HS-27A (cell line): ENCODE measurements at regions not wholly inside any gene's neighbourhood (a gene's known extent, or its start where the extent isn't known, plus 50 kb on each side); places are given as distances from the start of the nearest gene placed in this dataset.

ENCODE experiments used
- DNase-seq: peaks from one replicate; pipeline ENCODE4 v3.0.0-alpha.2; 2012; ENCODE audit warnings: low read depth, missing footprints

DNA sequence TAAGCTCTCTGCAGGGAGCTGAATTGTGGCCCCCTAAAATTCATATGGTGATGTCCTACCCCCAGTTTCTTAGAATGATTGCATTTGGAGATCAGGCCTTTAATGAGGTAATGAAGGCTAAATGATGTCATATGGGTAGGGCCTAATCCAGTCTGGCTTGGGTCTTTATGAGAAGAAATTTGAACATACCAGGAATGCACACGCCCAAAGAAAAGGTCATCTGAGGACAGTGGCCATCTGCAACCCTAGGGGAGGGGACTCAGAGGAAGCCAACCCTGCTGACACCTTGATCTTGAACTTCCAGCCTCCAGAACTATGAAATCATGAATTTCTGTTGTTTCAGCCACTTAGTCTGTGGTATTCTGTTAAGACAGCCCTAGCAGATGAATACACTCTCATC is 426.7 kb downstream of the EPHA4 start:
- DNase-seq: no peak

DNA sequence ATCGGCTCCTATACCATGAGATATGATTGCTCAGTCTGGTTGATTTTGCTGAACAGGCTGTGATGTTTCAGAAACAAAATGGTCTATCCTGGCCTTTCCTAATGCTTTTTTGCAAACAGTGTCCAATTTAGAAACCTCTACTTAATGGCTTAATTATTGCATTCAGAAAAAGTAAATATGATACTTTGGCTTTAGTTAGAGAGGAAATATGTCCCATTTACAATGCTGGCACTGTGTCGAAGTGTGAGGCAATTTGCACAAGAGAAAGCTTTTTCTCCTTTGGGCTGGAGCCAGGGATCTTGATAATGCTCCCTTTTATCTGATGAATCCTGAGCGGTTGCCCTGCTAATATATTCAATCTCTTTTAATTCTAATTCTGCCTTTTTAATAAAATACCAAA is 418.9 kb downstream of the EPHA4 start:
- no peak for DNase-seq

DNA sequence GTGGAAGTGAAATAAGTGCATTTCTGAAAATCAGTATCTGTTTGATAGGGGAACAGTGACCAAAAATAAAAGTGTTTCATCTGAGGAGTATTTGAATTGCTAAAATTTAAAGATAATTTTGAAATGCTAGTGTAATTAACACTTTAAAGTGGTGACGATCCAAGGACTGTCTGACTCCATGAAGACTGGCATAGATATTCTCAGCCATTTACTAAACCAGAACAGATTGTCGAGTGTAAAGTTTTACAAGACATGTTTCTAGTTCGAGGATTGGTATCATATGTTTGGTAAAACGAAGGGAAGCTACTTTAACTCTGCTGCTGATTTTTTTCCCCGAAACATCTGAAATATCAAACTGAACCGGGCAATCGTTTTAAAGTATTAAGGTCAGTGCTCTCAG is 417.9 kb downstream of the EPHA4 start:
- DNase-seq: no peak

DNA sequence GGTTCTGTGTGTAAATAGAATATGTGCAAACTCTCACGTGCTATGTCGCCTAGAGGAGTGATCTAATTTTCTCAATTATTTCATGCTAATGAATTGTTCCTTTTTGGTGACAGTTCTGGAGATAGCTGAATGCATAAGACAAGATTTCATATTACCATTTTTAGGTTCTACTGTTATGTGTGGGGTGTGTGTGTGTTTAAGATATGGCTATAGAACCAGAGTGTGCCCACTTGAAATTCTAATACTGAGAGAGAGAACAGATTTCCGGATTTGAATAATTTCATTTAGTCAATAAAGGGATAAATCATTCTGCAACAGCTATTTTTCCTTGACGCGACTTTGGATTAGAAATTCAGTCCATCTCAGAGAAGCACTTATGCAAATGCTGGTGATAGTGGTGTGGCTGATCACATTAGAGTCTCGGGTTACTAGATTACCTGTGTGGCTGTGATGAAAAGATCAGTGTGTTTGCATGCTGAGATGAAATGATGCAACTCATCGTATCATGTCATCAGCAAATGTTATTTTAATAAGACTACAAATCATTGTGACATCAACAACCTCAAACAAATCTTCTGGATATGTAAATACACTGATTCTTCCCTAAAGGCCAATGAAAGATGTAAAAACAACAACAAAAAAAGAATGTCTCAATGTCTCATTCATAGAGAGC is 415.9 kb downstream of the EPHA4 start:
- DNase-seq: no peak

DNA sequence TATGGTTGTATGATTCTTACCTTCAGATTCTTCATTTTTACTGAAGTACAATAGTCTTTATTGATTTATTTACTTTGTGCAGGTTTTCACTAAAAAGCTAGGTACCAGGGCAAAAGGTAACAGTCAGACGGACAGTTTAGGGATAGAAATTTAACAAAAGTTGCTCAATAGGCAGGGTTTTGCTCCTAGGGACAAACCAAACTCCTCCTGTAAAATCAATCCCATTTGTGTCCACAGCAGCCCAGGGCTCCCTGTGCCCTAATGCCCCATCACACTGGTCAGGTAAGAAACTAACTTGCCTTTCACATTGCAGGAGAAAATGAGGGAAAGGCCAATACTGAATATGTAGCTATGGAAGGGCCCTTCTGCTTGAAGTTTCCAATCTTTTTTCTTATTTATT is 410.9 kb downstream of the EPHA4 start:
- no peak for DNase-seq

DNA sequence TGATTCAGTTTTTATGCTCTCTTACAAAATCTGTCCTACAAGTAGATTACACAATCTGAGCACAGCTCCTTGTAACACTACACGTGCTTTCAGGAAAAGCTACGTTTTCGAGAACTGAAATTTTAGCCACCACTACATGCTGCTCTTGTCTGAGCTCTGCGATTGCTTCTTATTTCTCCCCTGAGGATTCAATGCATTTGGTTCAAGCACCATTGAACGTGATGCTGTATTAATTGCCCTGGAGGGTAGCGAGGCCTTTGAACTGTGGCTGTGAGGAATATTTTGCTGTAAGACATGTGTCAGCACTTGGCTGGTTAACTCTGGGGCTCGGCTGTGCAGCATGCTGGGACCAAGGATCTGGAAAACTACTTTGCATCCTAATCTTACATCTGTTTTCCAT is 405.8 kb downstream of the EPHA4 start:
- no peak for DNase-seq

DNA sequence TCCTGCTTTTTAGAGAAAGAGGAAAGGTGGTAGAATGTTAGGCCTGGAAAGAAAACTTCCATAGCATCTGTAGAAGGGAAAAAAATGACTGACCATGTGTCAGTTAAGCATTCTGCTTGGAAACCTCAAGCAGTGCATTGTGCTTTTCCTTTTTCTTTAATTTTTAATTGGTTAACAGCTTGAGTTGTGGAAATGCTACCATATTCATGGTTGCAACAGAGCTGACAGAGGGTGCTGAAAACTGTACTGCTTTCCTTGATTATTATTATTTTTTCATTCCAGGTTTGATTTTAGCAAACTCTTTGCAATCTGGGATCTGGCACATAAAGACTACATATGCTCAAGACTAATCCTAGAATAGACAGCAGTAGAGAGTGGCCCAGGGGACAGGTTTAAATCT is 404.5 kb downstream of the EPHA4 start:
- no peak for DNase-seq

DNA sequence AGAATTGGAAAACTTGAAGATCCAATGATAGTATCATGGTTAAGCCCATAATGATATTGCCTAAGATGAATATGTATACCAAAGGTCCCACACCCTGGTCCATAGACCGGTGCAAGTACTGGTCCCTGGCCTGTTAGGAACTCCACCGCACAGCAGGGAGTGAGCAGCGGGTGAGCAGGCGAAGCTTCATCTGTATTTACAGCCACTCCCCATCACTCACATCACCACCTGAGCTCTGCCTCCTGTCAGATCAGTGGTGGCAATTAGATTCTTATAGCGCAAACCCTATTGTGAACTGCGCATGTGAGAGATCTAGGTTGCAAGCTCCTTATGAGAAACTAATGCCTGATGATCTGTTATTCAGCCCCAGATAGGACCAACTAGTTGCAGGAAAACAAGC is 402.4 kb downstream of the EPHA4 start:
- no peak for DNase-seq

DNA sequence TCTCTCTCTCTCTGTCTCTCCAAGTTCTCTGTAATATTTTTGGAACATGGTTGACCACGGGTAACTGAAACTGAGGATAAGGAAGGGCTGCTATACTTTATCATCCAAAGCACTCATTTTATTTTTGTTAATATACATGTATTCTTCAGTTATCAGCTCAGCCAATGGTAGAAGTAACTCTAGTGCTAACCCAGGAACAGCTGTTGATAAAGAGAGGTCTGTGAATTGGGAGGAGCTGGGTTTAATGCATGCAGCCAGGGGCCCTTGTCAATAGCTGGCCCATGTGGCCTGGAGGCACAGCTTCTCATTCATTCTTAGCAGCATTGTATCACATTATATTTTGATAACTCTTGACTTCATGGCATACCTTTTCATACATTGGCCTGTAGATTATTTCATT is 401.6 kb downstream of the EPHA4 start:
- no peak for DNase-seq

DNA sequence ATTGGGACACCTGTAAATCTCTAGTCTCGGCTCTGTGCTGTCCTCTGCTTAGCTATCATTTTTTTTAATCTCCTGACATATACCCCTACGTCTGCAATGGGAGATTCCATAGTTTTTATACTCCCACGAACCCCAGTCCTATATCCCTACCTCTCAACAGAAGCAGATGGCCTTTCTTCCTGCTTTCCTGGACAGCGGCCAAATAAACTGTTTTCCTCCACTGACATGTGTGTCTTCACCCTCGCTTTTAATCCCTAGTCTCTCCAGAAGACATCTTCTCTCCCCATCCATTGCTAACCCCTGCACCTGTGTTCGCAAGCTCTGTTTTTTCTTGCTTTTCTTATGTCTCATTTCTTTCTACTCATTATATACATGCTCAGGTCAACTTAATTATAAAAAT is 395.4 kb downstream of the EPHA4 start:
- no peak for DNase-seq

DNA sequence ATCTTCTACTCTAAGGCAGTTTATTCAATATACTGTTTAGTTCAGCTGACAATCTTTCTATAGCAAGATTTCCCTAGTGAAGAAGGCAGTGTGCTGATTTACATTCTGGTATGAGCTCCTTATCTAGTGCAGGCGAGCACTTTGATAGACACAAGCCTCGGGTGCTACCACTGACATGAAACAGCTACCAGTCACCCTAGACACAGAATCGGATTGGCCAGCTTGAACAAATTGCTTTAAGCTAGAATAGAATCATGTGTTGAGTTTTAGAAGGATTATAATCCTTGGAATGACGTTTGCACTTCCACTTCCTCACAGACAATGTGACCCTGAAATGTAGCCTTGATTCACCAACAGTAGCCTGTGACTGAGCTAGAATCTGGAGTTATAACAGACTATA is 394.0 kb downstream of the EPHA4 start:
- DNase-seq: no peak

DNA sequence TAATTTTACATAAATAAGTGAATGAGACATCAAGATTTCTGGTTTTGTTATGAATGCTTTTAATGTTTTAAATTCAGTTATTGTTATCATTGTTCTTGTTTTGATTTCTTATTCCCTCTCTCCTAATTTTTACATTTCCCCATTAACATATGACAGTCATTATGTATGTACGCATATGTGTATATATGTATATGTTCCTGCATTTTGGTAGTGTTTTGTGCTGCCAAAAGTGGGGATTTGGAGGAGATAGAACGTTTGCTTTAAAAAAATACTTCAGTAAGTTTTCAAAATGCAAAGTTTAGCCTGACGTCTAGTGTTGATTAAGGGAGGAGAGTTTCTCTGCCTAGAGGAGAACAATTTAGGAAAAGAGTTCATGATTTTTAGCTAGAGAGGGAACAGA is 385.2 kb downstream of the EPHA4 start:
- DNase-seq: no peak

DNA sequence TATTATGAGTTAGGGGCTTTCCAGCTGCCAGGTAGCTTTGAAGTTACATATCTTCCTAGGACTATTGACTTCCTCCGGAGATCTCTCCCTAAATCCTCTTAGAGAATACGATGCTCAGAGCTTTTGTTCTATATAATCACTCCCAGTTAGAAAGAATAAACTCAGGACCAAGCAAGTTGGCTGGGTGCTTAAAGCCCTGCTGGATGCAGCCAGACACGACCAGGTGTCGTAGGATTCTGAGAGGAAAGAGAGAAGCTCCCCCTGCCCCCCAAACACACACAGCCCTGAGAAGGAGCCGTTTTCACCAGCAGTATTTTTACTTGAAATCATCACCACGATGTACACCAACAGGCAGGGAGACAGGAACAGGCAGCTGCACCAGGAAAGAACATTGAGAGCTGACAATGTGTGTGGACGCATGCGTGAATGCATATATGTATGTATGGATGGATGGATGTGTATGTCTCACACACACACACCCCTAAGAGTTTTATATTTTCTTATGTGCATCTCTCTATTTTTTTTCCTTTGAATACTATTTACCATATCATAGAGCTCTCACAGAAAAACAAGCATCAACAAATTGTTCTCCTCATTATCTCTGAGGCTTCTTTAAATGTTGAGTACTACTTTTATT is 382.6 kb downstream of the EPHA4 start:
- no peak for DNase-seq

DNA sequence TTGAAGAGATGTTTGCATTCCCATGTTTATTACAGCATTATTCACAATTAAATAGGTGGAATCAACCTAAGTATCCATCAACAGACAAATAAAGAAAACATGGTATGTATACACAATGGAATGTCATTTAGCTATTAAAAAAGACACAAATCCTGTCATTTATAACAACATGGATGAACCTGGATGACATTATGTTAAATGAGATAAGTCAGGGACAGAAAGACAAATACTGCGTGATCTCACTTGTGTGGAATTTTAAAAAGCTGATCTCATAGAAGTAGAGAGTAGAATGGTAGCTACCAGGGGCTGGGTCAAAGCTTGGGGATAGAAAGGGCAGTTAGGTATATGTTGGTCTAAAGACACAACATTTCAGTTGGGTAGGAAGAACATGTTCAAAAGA is 376.3 kb downstream of the EPHA4 start:
- no peak for DNase-seq

DNA sequence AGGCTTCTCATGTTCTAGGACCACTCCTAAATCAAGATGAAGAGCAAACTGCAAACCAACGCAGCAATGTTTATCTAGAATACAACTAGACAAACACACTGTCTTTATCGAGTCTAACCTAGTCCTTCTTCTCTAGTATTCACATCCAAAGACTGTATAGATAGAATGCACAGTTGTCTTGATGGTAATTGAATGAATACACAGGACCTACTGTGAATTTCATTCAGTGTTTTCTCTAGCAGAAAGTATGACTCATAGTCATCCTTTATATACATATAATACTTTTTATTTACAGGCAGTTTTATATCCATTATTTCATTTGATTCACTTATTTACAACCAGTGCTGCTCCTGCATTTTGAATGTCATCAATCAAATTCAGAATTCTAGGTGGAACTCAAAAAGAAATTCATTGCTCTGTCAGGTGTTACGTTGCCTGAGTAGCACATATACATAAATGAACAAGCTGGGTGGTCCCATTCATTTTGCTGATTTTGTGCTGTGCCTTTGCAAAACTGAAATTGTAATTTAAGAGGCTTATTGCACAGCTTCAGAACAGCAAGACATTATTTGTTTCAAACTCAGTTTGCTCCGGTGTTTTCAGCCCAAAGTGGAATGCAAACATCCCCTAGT is 374.8 kb downstream of the EPHA4 start:
- no peak for DNase-seq

DNA sequence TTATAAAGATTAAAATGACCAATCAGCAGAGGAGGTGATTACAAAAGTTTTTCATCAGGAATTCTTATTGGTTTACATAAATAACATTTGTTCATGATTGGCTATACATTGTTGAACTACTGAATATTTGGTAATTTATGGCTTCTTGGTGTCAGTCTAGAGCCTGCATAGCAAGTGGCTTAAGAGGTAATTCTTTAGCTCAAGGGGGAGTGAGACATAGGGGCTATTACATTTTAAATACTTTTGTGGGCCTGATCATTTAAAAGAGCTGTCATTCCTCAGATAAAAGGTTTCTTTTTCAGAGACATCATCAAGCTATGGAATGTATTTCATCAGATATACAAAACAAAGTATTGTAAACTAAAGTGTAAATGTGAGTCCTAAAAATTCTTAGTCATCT is 373.8 kb downstream of the EPHA4 start:
- no peak for DNase-seq

DNA sequence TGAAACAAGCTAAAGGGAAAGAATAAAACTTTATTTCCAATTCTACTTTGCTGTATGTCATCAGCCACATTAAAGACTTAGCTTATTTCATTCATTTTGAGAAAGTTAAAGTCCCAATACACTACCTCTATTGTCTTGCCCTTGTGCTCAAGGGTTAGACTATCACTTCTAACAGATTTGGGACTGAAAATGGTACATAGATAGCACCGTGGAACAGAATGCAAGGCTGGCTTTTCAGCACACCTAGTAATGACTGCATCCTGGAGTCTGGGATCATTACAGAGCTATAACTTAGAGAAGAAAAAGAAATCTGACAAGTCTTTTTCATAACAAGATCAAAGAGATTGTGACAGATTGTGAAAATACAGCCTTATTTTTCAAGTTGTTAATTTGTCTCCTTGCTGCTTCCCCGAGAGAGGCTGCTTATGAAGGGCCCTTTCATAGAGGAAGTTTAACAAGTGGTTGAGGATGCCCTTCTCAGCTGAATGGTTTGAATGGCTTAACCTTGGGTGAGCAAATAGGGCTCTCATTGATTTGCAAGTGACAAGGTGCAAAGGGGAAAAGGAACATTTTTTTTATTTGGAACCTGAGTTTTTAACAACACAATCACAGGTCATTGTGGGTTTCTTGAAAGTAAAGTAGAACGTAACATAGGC is 371.8 kb downstream of the EPHA4 start:
- no peak for DNase-seq

DNA sequence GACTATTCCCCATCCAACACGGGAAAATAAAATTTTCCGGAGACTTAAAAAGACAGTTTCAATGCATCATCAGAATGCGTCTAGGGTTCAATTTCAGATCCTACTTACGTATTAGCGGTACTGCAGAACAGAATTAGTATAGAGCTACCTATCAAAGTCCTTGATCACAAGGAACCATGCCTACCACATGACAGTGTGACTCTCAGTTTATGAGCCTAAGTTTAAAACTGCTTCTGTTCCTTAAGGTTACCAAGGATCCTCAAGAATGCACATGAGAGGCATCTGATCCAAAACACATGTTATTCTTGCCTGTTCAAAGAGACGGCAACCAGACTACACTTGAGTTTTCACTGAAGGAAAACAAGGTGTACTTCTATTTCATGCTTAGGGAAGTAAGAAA is 369.7 kb downstream of the EPHA4 start:
- no peak for DNase-seq

DNA sequence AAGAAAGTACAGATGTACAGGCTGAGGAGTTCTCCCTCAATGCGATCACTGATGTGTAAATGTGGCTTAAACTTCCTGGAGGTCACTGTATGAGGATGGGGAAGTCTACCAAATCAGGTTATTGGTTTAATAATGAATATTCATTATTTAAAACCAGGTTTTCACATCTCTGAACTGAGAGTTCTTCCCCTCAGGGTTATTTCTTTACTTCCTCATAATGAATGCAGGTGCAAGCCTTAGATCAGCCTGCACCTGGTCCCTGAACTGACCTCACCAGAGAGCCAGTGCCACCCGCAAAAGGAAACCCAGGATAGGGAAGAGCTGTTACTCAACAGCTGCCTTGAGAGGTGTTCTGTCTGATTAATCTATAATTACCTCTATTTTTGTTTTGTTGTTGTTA is 369.0 kb downstream of the EPHA4 start:
- no peak for DNase-seq

DNA sequence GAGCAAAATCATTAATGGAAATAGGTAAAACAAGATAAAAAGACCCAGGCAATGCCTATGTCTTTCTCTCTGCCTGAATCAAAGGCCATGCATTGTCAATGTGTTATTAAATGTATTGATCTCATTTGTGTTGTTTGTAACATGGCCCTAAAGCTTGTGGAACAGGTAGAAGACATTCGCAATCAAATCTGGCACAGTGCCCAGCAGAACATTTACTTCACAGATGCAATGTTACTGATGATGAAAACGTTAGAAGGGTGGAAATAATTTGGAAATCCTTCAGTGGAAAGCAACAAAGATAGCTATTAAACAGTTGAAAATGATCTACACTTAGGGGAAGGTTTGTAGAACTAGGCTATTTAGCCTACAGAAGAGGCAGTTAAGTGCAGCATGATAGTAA is 368.2 kb downstream of the EPHA4 start:
- no peak for DNase-seq

DNA sequence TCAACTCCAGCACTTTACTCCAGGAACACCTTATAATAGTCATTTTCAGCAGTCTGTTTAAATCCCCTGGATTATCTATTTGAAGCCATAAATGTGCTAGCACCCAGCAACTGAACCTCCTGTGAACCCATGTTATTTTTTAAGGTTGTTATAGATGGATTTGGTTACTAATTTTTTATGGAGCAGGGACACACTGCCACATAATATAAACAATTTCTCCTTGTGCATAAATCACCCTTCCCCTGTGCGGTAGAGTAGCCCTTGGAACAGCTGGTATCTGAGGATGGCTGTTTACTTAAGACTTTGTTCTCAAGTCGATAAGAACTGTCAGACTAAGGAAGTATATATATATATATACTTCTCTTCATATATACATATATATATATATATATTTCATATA is 367.4 kb downstream of the EPHA4 start:
- DNase-seq: no peak

DNA sequence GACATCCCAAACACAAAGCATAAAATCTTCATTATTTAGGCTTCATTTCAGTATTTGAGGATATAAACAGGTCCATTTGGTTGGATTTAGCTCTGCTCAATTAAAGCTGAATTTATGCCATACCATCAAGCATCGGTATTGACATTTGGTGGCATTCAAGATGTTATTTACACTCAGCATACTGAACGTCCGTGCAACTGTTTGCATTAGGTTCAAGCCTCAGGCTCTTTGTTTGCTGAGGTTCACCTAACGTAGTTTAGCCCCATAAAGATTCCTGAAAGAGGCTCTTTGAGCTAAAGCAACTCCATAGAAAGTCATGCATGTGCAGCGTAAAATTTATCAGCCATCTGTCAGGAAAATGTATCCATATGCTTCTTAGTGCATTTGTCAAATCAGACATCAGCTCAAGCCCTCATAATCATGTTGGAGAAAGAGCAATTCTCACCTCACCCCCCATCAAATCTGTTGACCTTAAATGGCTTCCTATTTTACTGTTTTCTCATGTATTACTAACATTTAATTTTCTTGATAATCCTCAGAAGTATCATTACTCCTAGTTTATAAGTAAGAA is 366.9 kb downstream of the EPHA4 start:
- DNase-seq: no peak

DNA sequence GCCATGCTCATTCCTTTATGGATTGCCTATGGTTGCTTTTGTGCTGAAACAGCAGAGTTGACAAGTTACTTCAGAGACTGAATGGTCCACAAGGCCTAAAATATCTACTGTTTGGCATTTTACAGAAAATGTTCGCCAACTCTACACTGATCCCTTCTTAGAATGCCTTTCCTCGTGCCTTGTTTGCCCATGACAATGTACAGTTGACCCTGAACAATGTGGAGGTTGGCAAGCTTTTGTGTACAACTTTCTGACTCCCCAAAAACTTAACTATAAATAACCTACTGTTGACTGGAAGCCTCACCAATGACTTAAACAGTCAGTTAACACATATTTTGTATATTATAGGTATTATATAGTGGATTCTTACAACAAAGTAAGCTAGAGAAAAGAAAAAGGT is 361.4 kb downstream of the EPHA4 start:
- DNase-seq: no peak
